Dedifferentiated amniotic fluid mesenchymal stem cell (primary cell): ENCODE measurements at regions not wholly inside any gene's neighbourhood (a gene's known extent, or its start where the extent isn't known, plus 50 kb on each side); places are given as distances from the start of the nearest gene placed in this dataset.

Experiments
- DNase-seq: peaks from one replicate; pipeline ENCODE4 v3.0.0-alpha.2; 2016; ENCODE audit errors: extremely low spot score

- DNase-seq = no peak
Observed at GRCh38 chr19:30307191-30307974, 64.8 kb upstream of the ZNF536 start.

GRCh38 chr19:30309176-30309575 lies 63.0 kb upstream of the ZNF536 start:
- no peak for DNase-seq

- DNase-seq = no peak
Observed at GRCh38 chr19:30309905-30310601, 62.1 kb upstream of the ZNF536 start.

- DNase-seq = no peak
Observed at GRCh38 chr19:30310602-30311263, 61.5 kb upstream of the ZNF536 start.

- DNase-seq = no peak
Observed at GRCh38 chr19:30311911-30312310, 60.3 kb upstream of the ZNF536 start.

- no peak for DNase-seq
Observed at GRCh38 chr19:30312582-30313352, 59.4 kb upstream of the ZNF536 start.

GRCh38 chr19:30313353-30313750 lies 58.8 kb upstream of the ZNF536 start:
- no peak for DNase-seq

- DNase-seq = no peak
Observed at GRCh38 chr19:30314056-30314804, 58.0 kb upstream of the ZNF536 start.

- no peak for DNase-seq
Observed at GRCh38 chr19:30314805-30315155, 57.4 kb upstream of the ZNF536 start.

- DNase-seq = no peak
Observed at GRCh38 chr19:30315159-30315558, 57.0 kb upstream of the ZNF536 start.

GRCh38 chr19:30316000-30316491 lies 56.1 kb upstream of the ZNF536 start:
- DNase-seq = no peak

- no peak for DNase-seq
Observed at GRCh38 chr19:30316560-30317106, 55.6 kb upstream of the ZNF536 start.

GRCh38 chr19:30317403-30317802 lies 54.8 kb upstream of the ZNF536 start:
- no peak for DNase-seq

- no peak for DNase-seq
Observed at GRCh38 chr19:30318261-30318660, 53.9 kb upstream of the ZNF536 start.

GRCh38 chr19:30318936-30319335 lies 53.2 kb upstream of the ZNF536 start:
- no peak for DNase-seq

GRCh38 chr19:30319411-30319810 lies 52.8 kb upstream of the ZNF536 start:
- DNase-seq = no peak

GRCh38 chr19:30319876-30320275 lies 52.3 kb upstream of the ZNF536 start:
- DNase-seq = no peak

- DNase-seq = no peak
Observed at GRCh38 chr19:30320466-30320865, 51.7 kb upstream of the ZNF536 start.

GRCh38 chr19:30320916-30321315 lies 51.3 kb upstream of the ZNF536 start:
- DNase-seq = no peak
